ENCODE measurements at regions not wholly inside any gene's neighbourhood (a gene's known extent, or its start where the extent isn't known, plus 50 kb on each side); places are given as distances from the start of the nearest gene placed in this dataset.
"Not testable (repeated sequence)": the region's sequence is repeated elsewhere in the genome, so short reads cannot be mapped to it uniquely, and the experiment has no call there.

DNA sequence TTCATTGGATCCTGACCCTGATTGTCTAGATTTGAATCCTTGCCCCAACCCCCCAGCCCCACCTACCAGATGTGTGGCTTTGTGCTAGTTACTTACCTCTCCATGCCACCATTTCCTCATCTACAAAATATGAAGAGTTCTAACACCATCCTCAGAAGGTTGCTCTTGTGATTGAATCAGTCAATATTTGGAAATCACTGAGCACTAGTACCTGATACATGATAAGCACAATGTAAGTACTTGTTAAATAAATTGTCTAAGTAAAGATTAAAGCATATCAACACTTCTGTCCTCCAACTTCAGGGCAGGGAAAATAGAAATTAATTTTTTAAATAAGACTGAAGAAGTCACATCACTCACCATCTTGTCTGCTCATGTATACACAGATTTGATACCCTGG is 249.6 kb upstream of the KLF3 start:
- ChIA-PET CTCF (no interaction called here), POLR2A (no interaction called here)
- Histone ChIP-seq H3K4me3 (ENCODE audit: low read depth, low read length) (no peak overlapping the region), H3K9me3 (ENCODE audit: control insufficient read depth, insufficient read depth, low read length) (no peaks in the 10 kb centered on the region), H3K27me3 (ENCODE audit: control insufficient read depth, insufficient read depth, low read length) (peaks cover 8% of the 10 kb centered on the region), H3K27ac (ENCODE audit: low read depth, low read length) (no peak overlapping the region)
- TF ChIP-seq, protein P1, sequence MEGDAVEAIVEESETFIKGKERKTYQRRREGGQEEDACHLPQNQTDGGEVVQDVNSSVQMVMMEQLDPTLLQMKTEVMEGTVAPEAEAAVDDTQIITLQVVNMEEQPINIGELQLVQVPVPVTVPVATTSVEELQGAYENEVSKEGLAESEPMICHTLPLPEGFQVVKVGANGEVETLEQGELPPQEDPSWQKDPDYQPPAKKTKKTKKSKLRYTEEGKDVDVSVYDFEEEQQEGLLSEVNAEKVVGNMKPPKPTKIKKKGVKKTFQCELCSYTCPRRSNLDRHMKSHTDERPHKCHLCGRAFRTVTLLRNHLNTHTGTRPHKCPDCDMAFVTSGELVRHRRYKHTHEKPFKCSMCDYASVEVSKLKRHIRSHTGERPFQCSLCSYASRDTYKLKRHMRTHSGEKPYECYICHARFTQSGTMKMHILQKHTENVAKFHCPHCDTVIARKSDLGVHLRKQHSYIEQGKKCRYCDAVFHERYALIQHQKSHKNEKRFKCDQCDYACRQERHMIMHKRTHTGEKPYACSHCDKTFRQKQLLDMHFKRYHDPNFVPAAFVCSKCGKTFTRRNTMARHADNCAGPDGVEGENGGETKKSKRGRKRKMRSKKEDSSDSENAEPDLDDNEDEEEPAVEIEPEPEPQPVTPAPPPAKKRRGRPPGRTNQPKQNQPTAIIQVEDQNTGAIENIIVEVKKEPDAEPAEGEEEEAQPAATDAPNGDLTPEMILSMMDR (IDR thresholded peaks at IDR 0.05; ENCODE audit: low read depth, low read length), result no peak
- DNase-seq (ENCODE audit: low read depth, low spot score), result no peak

DNA sequence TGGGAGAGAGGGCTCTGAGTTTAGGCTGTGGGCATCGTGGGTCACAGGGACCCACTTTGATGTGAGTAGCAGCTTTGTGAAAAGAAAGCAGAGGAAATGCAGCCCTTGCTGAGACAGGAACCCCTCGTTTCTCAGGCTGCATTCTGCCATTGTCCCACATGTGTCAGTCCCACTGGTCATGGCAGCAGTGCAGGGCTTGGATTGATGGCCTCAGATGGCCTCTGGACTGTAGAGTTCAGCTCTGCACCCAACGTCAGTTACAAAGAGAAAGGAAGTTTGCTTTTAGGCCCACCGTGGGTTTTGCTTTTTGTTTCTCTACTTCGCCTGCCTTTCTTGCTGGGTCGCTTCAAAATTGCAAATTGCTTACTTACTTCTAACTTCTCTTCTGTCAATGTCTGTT is 248.3 kb upstream of the KLF3 start:
- H3K27me3 ChIP-seq (ENCODE audit: control insufficient read depth, insufficient read depth, low read length), result peaks cover 8% of the 10 kb centered on the region
- POLR2A ChIA-PET, result no interaction called here

DNA sequence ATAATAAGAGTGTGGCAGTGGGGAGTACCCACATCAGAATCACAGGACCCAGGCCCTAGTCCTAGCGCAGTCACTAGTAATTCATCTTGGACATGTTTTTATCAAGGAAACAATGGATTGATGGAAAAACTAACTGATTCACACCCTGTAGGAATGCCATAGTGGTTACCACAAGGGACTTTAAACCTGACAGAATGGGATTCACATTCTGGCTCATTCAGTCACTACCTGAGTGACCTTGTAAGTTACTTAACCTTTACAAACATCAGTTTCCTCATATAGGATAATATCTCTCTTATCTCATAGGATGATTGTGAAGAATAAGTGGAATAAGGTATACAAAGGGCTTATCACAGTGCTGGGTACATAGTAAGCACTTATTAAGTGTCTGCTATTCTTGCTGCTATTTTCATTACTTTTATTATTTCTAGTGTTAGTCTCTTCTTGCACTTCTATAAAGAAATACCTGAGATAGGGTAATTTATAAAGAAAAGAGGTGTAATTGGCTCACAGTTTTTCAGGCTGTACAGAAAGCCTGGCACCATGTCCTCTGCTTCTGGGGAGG is 247.5 kb upstream of the KLF3 start:
- peaks cover 12% of the 10 kb centered on the region for H3K27me3 ChIP-seq (ENCODE audit: control insufficient read depth, insufficient read depth, low read length)
- DNase-seq (ENCODE audit: low read depth, low spot score), result no peak
- H3K27ac ChIP-seq (ENCODE audit: low read depth, low read length), result no peak overlapping the region
- ChIA-PET POLR2A (no interaction called here), CTCF (no interaction called here)
- TF ChIP-seq, protein P1 (IDR thresholded peaks at IDR 0.05; ENCODE audit: low read depth, low read length), result no peak
- no peak overlapping the region for H3K4me3 ChIP-seq (ENCODE audit: low read depth, low read length)
- no peaks in the 10 kb centered on the region for H3K9me3 ChIP-seq (ENCODE audit: control insufficient read depth, insufficient read depth, low read length)

More for the DNA sequence above, 248.3 kb upstream of the KLF3 start:
- CTCF ChIA-PET, result no interaction called here
- Histone ChIP-seq H3K9me3 (ENCODE audit: control insufficient read depth, insufficient read depth, low read length) (no peaks in the 10 kb centered on the region), H3K27ac (ENCODE audit: low read depth, low read length) (no peak overlapping the region), H3K4me3 (ENCODE audit: low read depth, low read length) (no peak overlapping the region)
- no peak for DNase-seq (ENCODE audit: low read depth, low spot score)
- TF ChIP-seq, protein P1 (IDR thresholded peaks at IDR 0.05; ENCODE audit: low read depth, low read length), result no peak

DNA sequence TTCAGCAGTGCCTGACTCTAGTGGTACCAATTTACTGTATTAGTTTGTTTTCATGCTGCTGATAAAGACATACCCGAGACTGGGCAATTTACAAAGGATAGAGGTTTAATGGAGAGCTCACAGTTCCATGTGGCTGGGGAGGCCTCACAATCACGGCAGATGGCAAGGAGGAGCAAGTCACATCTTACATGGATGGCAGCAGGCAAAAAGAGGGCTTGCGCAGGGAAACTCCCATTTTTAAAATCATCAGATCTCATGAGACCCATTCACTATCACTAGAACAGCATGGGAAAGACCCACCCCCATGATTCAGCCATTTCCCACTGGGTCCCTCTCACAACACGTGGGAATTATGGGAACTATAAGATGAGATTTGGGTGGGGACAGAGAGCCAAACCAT is 243.7 kb upstream of the KLF3 start:
- H3K9me3 ChIP-seq (ENCODE audit: control insufficient read depth, insufficient read depth, low read length); POLR2A ChIA-PET; CTCF ChIA-PET: not testable (repeated sequence)

DNA sequence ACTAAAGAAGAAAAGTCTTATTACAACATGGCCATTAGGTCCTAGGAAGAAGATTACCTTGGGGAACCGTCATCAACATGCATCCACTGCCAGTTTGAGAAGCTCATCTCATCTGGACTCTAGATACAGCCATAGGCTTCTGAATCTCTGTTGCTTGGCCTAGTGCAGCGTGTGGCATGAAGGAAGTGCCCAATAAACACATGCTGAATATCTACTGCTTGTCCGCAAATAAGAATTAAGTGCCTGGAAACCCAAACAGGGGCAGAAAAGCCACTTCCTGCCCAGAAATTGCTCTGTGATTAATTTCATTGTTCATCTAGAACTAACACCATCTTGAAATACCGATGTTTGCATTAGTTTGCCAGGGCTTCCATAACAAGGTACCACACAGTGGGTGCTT is 241.1 kb upstream of the KLF3 start:
- CTCF ChIA-PET, result no interaction called here

More for the DNA sequence above, 243.7 kb upstream of the KLF3 start:
- not testable (repeated sequence) for H3K27me3 ChIP-seq (ENCODE audit: control insufficient read depth, insufficient read depth, low read length); DNase-seq (ENCODE audit: low read depth, low spot score); H3K27ac ChIP-seq (ENCODE audit: low read depth, low read length); H3K4me3 ChIP-seq (ENCODE audit: low read depth, low read length)

More for the DNA sequence above, 241.1 kb upstream of the KLF3 start:
- no peak for DNase-seq (ENCODE audit: low read depth, low spot score)
- TF ChIP-seq, protein P1 (IDR thresholded peaks at IDR 0.05; ENCODE audit: low read depth, low read length), result no peak
- Histone ChIP-seq H3K27me3 (ENCODE audit: control insufficient read depth, insufficient read depth, low read length) (peaks cover 9% of the 10 kb centered on the region), H3K27ac (ENCODE audit: low read depth, low read length) (no peak overlapping the region), H3K4me3 (ENCODE audit: low read depth, low read length) (no peak overlapping the region), H3K9me3 (ENCODE audit: control insufficient read depth, insufficient read depth, low read length) (no peaks in the 10 kb centered on the region)
- POLR2A ChIA-PET, result no interaction called here
